ENCODE measurements at regions not wholly inside any gene's neighbourhood (a gene's known extent, or its start where the extent isn't known, plus 50 kb on each side); places are given as distances from the start of the nearest gene placed in this dataset.

- no peaks in the 10 kb centered on the region for H3K4me1 ChIP-seq (ENCODE audit: control insufficient read depth in 2 of 2, insufficient read depth in 2 of 2, low read length in 2 of 2)
- H3K9me3 ChIP-seq (ENCODE audit: control insufficient read depth in 2 of 2, insufficient read depth in 1 of 2, low read length in 1 of 2): peaks cover 0 to 5% of the 10 kb centered on the region in 2 donors
- 98% methylated on average over 1 of the region's 1 CpG for WGBS
Measured at GRCh38 chr4:163649557-163650091, 155.1 kb downstream of the TMA16 start.

GRCh38 chr4:163651761-163652160 lies 157.3 kb downstream of the TMA16 start:
- no peaks in the 10 kb centered on the region for H3K9me3 ChIP-seq (ENCODE audit: control insufficient read depth in 2 of 2, insufficient read depth in 1 of 2, low read length in 1 of 2)
- H3K4me1 ChIP-seq (ENCODE audit: control insufficient read depth in 2 of 2, insufficient read depth in 2 of 2, low read length in 2 of 2): no peaks in the 10 kb centered on the region
- no peaks in the 10 kb centered on the region for H3K36me3 ChIP-seq (ENCODE audit: control insufficient read depth in 2 of 2, insufficient read depth in 2 of 2, low read length in 1 of 2)
- no peak overlapping the region for H3K4me3 ChIP-seq (ENCODE audit: low read length in 2 of 2)
- H3K27ac ChIP-seq (ENCODE audit: low read depth in 1 of 2, low read length in 1 of 2): no peak overlapping the region
- 94% methylated on average over 1 of the region's 1 CpG for WGBS
- no peaks in the 10 kb centered on the region for H3K27me3 ChIP-seq (ENCODE audit: control insufficient read depth in 2 of 2, insufficient read depth in 1 of 2, low read length in 1 of 2)
- DNase-seq (ENCODE audit: low read depth in 6 of 9, low spot score in 9 of 9): no peak

More at GRCh38 chr4:163649557-163650091, 155.1 kb downstream of the TMA16 start:
- H3K27me3 ChIP-seq (ENCODE audit: control insufficient read depth in 2 of 2, insufficient read depth in 1 of 2, low read length in 1 of 2): no peaks in the 10 kb centered on the region
- H3K4me3 ChIP-seq (ENCODE audit: low read length in 2 of 2): no peak overlapping the region
- no peak for DNase-seq (ENCODE audit: low read depth in 6 of 9, low spot score in 9 of 9)
- no peaks in the 10 kb centered on the region for H3K36me3 ChIP-seq (ENCODE audit: control insufficient read depth in 2 of 2, insufficient read depth in 2 of 2, low read length in 1 of 2)
- H3K27ac ChIP-seq (ENCODE audit: low read depth in 1 of 2, low read length in 1 of 2): no peak overlapping the region

GRCh38 chr4:163654621-163655020 lies 160.1 kb downstream of the TMA16 start:
- H3K27me3 ChIP-seq (ENCODE audit: control insufficient read depth in 2 of 2, insufficient read depth in 1 of 2, low read length in 1 of 2): no peaks in the 10 kb centered on the region
- DNase-seq (ENCODE audit: low read depth in 6 of 9, low spot score in 9 of 9): no peak
- WGBS: 93% methylated on average over 2 of the region's 2 CpGs

GRCh38 chr4:163660636-163661035 lies 166.1 kb downstream of the TMA16 start:
- no peak overlapping the region for H3K4me3 ChIP-seq (ENCODE audit: low read length in 2 of 2)

More at GRCh38 chr4:163654621-163655020, 160.1 kb downstream of the TMA16 start:
- Histone ChIP-seq H3K36me3 (ENCODE audit: control insufficient read depth in 2 of 2, insufficient read depth in 2 of 2, low read length in 1 of 2) (no peaks in the 10 kb centered on the region), H3K4me3 (ENCODE audit: low read length in 2 of 2) (no peak overlapping the region), H3K4me1 (ENCODE audit: control insufficient read depth in 2 of 2, insufficient read depth in 2 of 2, low read length in 2 of 2) (no peaks in the 10 kb centered on the region), H3K27ac (ENCODE audit: low read depth in 1 of 2, low read length in 1 of 2) (no peak overlapping the region), H3K9me3 (ENCODE audit: control insufficient read depth in 2 of 2, insufficient read depth in 1 of 2, low read length in 1 of 2) (no peaks in the 10 kb centered on the region)

GRCh38 chr4:163662768-163663167 lies 168.3 kb downstream of the TMA16 start:
- DNase-seq (ENCODE audit: low read depth in 6 of 9, low spot score in 9 of 9): no peak
- Histone ChIP-seq H3K9me3 (ENCODE audit: control insufficient read depth in 2 of 2, insufficient read depth in 1 of 2, low read length in 1 of 2) (no peaks in the 10 kb centered on the region), H3K27me3 (ENCODE audit: control insufficient read depth in 2 of 2, insufficient read depth in 1 of 2, low read length in 1 of 2) (no peaks in the 10 kb centered on the region), H3K4me3 (ENCODE audit: low read length in 2 of 2) (no peak overlapping the region), H3K36me3 (ENCODE audit: control insufficient read depth in 2 of 2, insufficient read depth in 2 of 2, low read length in 1 of 2) (no peaks in the 10 kb centered on the region), H3K27ac (ENCODE audit: low read depth in 1 of 2, low read length in 1 of 2) (no peak overlapping the region), H3K4me1 (ENCODE audit: control insufficient read depth in 2 of 2, insufficient read depth in 2 of 2, low read length in 2 of 2) (no peaks in the 10 kb centered on the region)
- WGBS: 89% methylated on average over 6 of the region's 6 CpGs

More at GRCh38 chr4:163660636-163661035, 166.1 kb downstream of the TMA16 start:
- Histone ChIP-seq H3K27me3 (ENCODE audit: control insufficient read depth in 2 of 2, insufficient read depth in 1 of 2, low read length in 1 of 2) (no peaks in the 10 kb centered on the region), H3K4me1 (ENCODE audit: control insufficient read depth in 2 of 2, insufficient read depth in 2 of 2, low read length in 2 of 2) (no peaks in the 10 kb centered on the region), H3K36me3 (ENCODE audit: control insufficient read depth in 2 of 2, insufficient read depth in 2 of 2, low read length in 1 of 2) (no peaks in the 10 kb centered on the region), H3K9me3 (ENCODE audit: control insufficient read depth in 2 of 2, insufficient read depth in 1 of 2, low read length in 1 of 2) (no peaks in the 10 kb centered on the region), H3K27ac (ENCODE audit: low read depth in 1 of 2, low read length in 1 of 2) (no peak overlapping the region)
- no peak for DNase-seq (ENCODE audit: low read depth in 6 of 9, low spot score in 9 of 9)
- WGBS: 96% methylated on average over 1 of the region's 1 CpG

GRCh38 chr4:163663454-163664225 lies 169.2 kb downstream of the TMA16 start:
- Histone ChIP-seq H3K36me3 (ENCODE audit: control insufficient read depth in 2 of 2, insufficient read depth in 2 of 2, low read length in 1 of 2) (no peaks in the 10 kb centered on the region), H3K27ac (ENCODE audit: low read depth in 1 of 2, low read length in 1 of 2) (no peak overlapping the region), H3K27me3 (ENCODE audit: control insufficient read depth in 2 of 2, insufficient read depth in 1 of 2, low read length in 1 of 2) (no peaks in the 10 kb centered on the region), H3K4me1 (ENCODE audit: control insufficient read depth in 2 of 2, insufficient read depth in 2 of 2, low read length in 2 of 2) (no peaks in the 10 kb centered on the region), H3K4me3 (ENCODE audit: low read length in 2 of 2) (no peak overlapping the region), H3K9me3 (ENCODE audit: control insufficient read depth in 2 of 2, insufficient read depth in 1 of 2, low read length in 1 of 2) (no peaks in the 10 kb centered on the region)
- no peak for DNase-seq (ENCODE audit: low read depth in 6 of 9, low spot score in 9 of 9)
- 84% methylated on average over 5 of the region's 5 CpGs for WGBS

GRCh38 chr4:163665101-163665500 lies 170.6 kb downstream of the TMA16 start:
- 99% methylated on average over 2 of the region's 2 CpGs for WGBS
- Histone ChIP-seq H3K27me3 (ENCODE audit: control insufficient read depth in 2 of 2, insufficient read depth in 1 of 2, low read length in 1 of 2) (no peaks in the 10 kb centered on the region), H3K4me1 (ENCODE audit: control insufficient read depth in 2 of 2, insufficient read depth in 2 of 2, low read length in 2 of 2) (no peaks in the 10 kb centered on the region), H3K36me3 (ENCODE audit: control insufficient read depth in 2 of 2, insufficient read depth in 2 of 2, low read length in 1 of 2) (no peaks in the 10 kb centered on the region), H3K9me3 (ENCODE audit: control insufficient read depth in 2 of 2, insufficient read depth in 1 of 2, low read length in 1 of 2) (no peaks in the 10 kb centered on the region), H3K27ac (ENCODE audit: low read depth in 1 of 2, low read length in 1 of 2) (no peak overlapping the region), H3K4me3 (ENCODE audit: low read length in 2 of 2) (no peak overlapping the region)
- DNase-seq (ENCODE audit: low read depth in 6 of 9, low spot score in 9 of 9): no peak

- no peak overlapping the region for H3K4me3 ChIP-seq (ENCODE audit: low read length in 2 of 2)
- no peaks in the 10 kb centered on the region for H3K27me3 ChIP-seq (ENCODE audit: control insufficient read depth in 2 of 2, insufficient read depth in 1 of 2, low read length in 1 of 2)
- H3K4me1 ChIP-seq (ENCODE audit: control insufficient read depth in 2 of 2, insufficient read depth in 2 of 2, low read length in 2 of 2): no peaks in the 10 kb centered on the region
- no peak overlapping the region for H3K27ac ChIP-seq (ENCODE audit: low read depth in 1 of 2, low read length in 1 of 2)
- no peak for DNase-seq (ENCODE audit: low read depth in 6 of 9, low spot score in 9 of 9)
- WGBS: 68% methylated on average over 9 of the region's 9 CpGs
- H3K9me3 ChIP-seq (ENCODE audit: control insufficient read depth in 2 of 2, insufficient read depth in 1 of 2, low read length in 1 of 2): no peaks in the 10 kb centered on the region
- H3K36me3 ChIP-seq (ENCODE audit: control insufficient read depth in 2 of 2, insufficient read depth in 2 of 2, low read length in 1 of 2): no peaks in the 10 kb centered on the region
Measured at GRCh38 chr4:163665521-163666331, 171.2 kb downstream of the TMA16 start.

GRCh38 chr4:163666332-163666873 lies 171.9 kb downstream of the TMA16 start:
- Histone ChIP-seq H3K4me3 (ENCODE audit: low read length in 2 of 2) (no peak overlapping the region), H3K4me1 (ENCODE audit: control insufficient read depth in 2 of 2, insufficient read depth in 2 of 2, low read length in 2 of 2) (no peaks in the 10 kb centered on the region), H3K27me3 (ENCODE audit: control insufficient read depth in 2 of 2, insufficient read depth in 1 of 2, low read length in 1 of 2) (no peaks in the 10 kb centered on the region), H3K27ac (ENCODE audit: low read depth in 1 of 2, low read length in 1 of 2) (no peak overlapping the region), H3K9me3 (ENCODE audit: control insufficient read depth in 2 of 2, insufficient read depth in 1 of 2, low read length in 1 of 2) (no peaks in the 10 kb centered on the region), H3K36me3 (ENCODE audit: control insufficient read depth in 2 of 2, insufficient read depth in 2 of 2, low read length in 1 of 2) (no peaks in the 10 kb centered on the region)
- DNase-seq (ENCODE audit: low read depth in 6 of 9, low spot score in 9 of 9): peak in 1 of 9 donors; percentile 19

Measured in thymus (tissue), 11 donors.